ENCODE measurements at regions not wholly inside any gene's neighbourhood (a gene's known extent, or its start where the extent isn't known, plus 50 kb on each side); places are given as distances from the start of the nearest gene placed in this dataset.
"Not testable (repeated sequence)": the region's sequence is repeated elsewhere in the genome, so short reads cannot be mapped to it uniquely, and the experiment has no call there.

- no peak for ATAC-seq (replicated peaks)
- H3K27me3 Mint-ChIP-seq = peaks cover 15% of the 10 kb centered on the region
- H3K36me3 Mint-ChIP-seq (ENCODE audit: low read depth) = no peaks in the 10 kb centered on the region
- H3K4me1 Mint-ChIP-seq = peaks cover 18% of the 10 kb centered on the region
- H3K27ac Mint-ChIP-seq = no peak overlapping the region
- H3K4me3 Mint-ChIP-seq = no peak overlapping the region
- peaks cover 5% of the 10 kb centered on the region for H3K9me3 Mint-ChIP-seq
Measured at GRCh38 chr1:21385022-21385421, 54.9 kb upstream of the NBPF3 start.

GRCh38 chr1:21384620-21385019 lies 55.3 kb upstream of the NBPF3 start:
- Mint-ChIP-seq H3K36me3 (ENCODE audit: low read depth) (no peaks in the 10 kb centered on the region), H3K4me3 (no peak overlapping the region), H3K27ac (no peak overlapping the region), H3K4me1 (peaks cover 14% of the 10 kb centered on the region), H3K9me3 (peaks cover 5% of the 10 kb centered on the region), H3K27me3 (peaks cover 15% of the 10 kb centered on the region)
- no peak for ATAC-seq (replicated peaks)

GRCh38 chr1:21383785-21384401 lies 56.0 kb upstream of the NBPF3 start:
- Mint-ChIP-seq H3K27ac (no peak overlapping the region), H3K4me1 (peaks cover 14% of the 10 kb centered on the region), H3K9me3 (peaks cover 5% of the 10 kb centered on the region), H3K27me3 (peaks cover 15% of the 10 kb centered on the region), H3K4me3 (no peak overlapping the region), H3K36me3 (ENCODE audit: low read depth) (no peaks in the 10 kb centered on the region)
- ATAC-seq (replicated peaks) = peak; percentile 9

- no peaks in the 10 kb centered on the region for H3K36me3 Mint-ChIP-seq (ENCODE audit: low read depth)
- peaks cover 5% of the 10 kb centered on the region for H3K9me3 Mint-ChIP-seq
Measured at GRCh38 chr1:21381354-21381753, 58.6 kb upstream of the NBPF3 start.

GRCh38 chr1:21380147-21380546 lies 59.8 kb upstream of the NBPF3 start:
- not testable (repeated sequence) for H3K4me3 Mint-ChIP-seq; ATAC-seq (replicated peaks); H3K9me3 Mint-ChIP-seq; H3K27ac Mint-ChIP-seq; H3K4me1 Mint-ChIP-seq; H3K36me3 Mint-ChIP-seq (ENCODE audit: low read depth)
- peaks cover 14% of the 10 kb centered on the region for H3K27me3 Mint-ChIP-seq

More at GRCh38 chr1:21381354-21381753, 58.6 kb upstream of the NBPF3 start:
- Mint-ChIP-seq H3K4me1 (peaks cover 12% of the 10 kb centered on the region), H3K27ac (no peak overlapping the region), H3K27me3 (peaks cover 18% of the 10 kb centered on the region), H3K4me3 (no peak overlapping the region)
- no peak for ATAC-seq (replicated peaks)

GRCh38 chr1:21379571-21379970 lies 60.4 kb upstream of the NBPF3 start:
- H3K4me1 Mint-ChIP-seq = peaks cover 9% of the 10 kb centered on the region
- ATAC-seq (replicated peaks) = no peak
- peaks cover 11% of the 10 kb centered on the region for H3K27me3 Mint-ChIP-seq
- H3K27ac Mint-ChIP-seq = no peak overlapping the region
- H3K9me3 Mint-ChIP-seq = peaks cover 5% of the 10 kb centered on the region
- no peaks in the 10 kb centered on the region for H3K36me3 Mint-ChIP-seq (ENCODE audit: low read depth)
- no peak overlapping the region for H3K4me3 Mint-ChIP-seq

- H3K36me3 Mint-ChIP-seq (ENCODE audit: low read depth) = no peaks in the 10 kb centered on the region
- H3K27me3 Mint-ChIP-seq = peaks cover 10% of the 10 kb centered on the region
- peaks cover 5% of the 10 kb centered on the region for H3K9me3 Mint-ChIP-seq
- peaks cover 6% of the 10 kb centered on the region for H3K4me1 Mint-ChIP-seq
- ATAC-seq (replicated peaks) = no peak
- no peak overlapping the region for H3K4me3 Mint-ChIP-seq
- no peak overlapping the region for H3K27ac Mint-ChIP-seq
Measured at GRCh38 chr1:21378705-21379494, 61.0 kb upstream of the NBPF3 start.

- Mint-ChIP-seq H3K9me3 (no peaks in the 10 kb centered on the region), H3K4me1 (peaks cover 8% of the 10 kb centered on the region), H3K36me3 (ENCODE audit: low read depth) (no peaks in the 10 kb centered on the region), H3K4me3 (no peak overlapping the region), H3K27me3 (no peaks in the 10 kb centered on the region), H3K27ac (no peak overlapping the region)
- ATAC-seq (replicated peaks) = no peak
Measured at GRCh38 chr1:21372383-21372782, 67.6 kb upstream of the NBPF3 start.

GRCh38 chr1:21369905-21370304 lies 70.0 kb upstream of the NBPF3 start:
- Mint-ChIP-seq H3K36me3 (ENCODE audit: low read depth) (no peaks in the 10 kb centered on the region), H3K4me1 (peaks cover 8% of the 10 kb centered on the region), H3K4me3 (no peak overlapping the region), H3K9me3 (no peaks in the 10 kb centered on the region), H3K27me3 (no peaks in the 10 kb centered on the region), H3K27ac (no peak overlapping the region)
- ATAC-seq (replicated peaks) = no peak

- Mint-ChIP-seq H3K27me3 (no peaks in the 10 kb centered on the region), H3K36me3 (ENCODE audit: low read depth) (no peaks in the 10 kb centered on the region), H3K4me1 (peaks cover 12% of the 10 kb centered on the region), H3K27ac (peak overlapping the region; percentile 68), H3K9me3 (no peaks in the 10 kb centered on the region), H3K4me3 (peak overlapping the region; percentile 46)
- ATAC-seq (replicated peaks) = peak; percentile 96
Measured at GRCh38 chr1:21368515-21369289, 71.2 kb upstream of the NBPF3 start.

- H3K36me3 Mint-ChIP-seq (ENCODE audit: low read depth); ATAC-seq (replicated peaks); H3K9me3 Mint-ChIP-seq; H3K27me3 Mint-ChIP-seq: not testable (repeated sequence)
- peaks cover 12% of the 10 kb centered on the region for H3K4me1 Mint-ChIP-seq
- peak overlapping the region; percentile 68 for H3K27ac Mint-ChIP-seq
- peak overlapping the region; percentile 46 for H3K4me3 Mint-ChIP-seq
Measured at GRCh38 chr1:21367973-21368514, 71.9 kb upstream of the NBPF3 start.

GRCh38 chr1:21366288-21366687 lies 73.6 kb upstream of the NBPF3 start:
- Mint-ChIP-seq H3K36me3 (ENCODE audit: low read depth) (no peaks in the 10 kb centered on the region), H3K4me3 (no peak overlapping the region), H3K4me1 (peaks cover 12% of the 10 kb centered on the region), H3K27ac (no peak overlapping the region), H3K9me3 (no peaks in the 10 kb centered on the region), H3K27me3 (no peaks in the 10 kb centered on the region)
- ATAC-seq (replicated peaks) = no peak

GRCh38 chr1:21365036-21365435 lies 74.8 kb upstream of the ECE1 start:
- no peak for ATAC-seq (replicated peaks)
- no peaks in the 10 kb centered on the region for H3K27me3 Mint-ChIP-seq
- peaks cover 12% of the 10 kb centered on the region for H3K4me1 Mint-ChIP-seq
- H3K36me3 Mint-ChIP-seq (ENCODE audit: low read depth) = no peaks in the 10 kb centered on the region
- H3K27ac Mint-ChIP-seq = no peak overlapping the region
- no peak overlapping the region for H3K4me3 Mint-ChIP-seq
- no peaks in the 10 kb centered on the region for H3K9me3 Mint-ChIP-seq

GRCh38 chr1:21362096-21362495 lies 71.8 kb upstream of the ECE1 start:
- Mint-ChIP-seq H3K36me3 (ENCODE audit: low read depth) (no peaks in the 10 kb centered on the region), H3K27me3 (no peaks in the 10 kb centered on the region), H3K4me1 (peaks cover 4% of the 10 kb centered on the region), H3K4me3 (no peak overlapping the region), H3K27ac (no peak overlapping the region), H3K9me3 (no peaks in the 10 kb centered on the region)
- no peak for ATAC-seq (replicated peaks)

Data from activated T-helper 17 cell treated with anti-CD3 and anti-CD28 coated beads, Interleukin-2, amount 50 U/mL, for 72 hours (primary cell).